CD8-positive, alpha-beta memory T cell (primary cell): ENCODE measurements at regions not wholly inside any gene's neighbourhood (a gene's known extent, or its start where the extent isn't known, plus 50 kb on each side); places are given as distances from the start of the nearest gene placed in this dataset.

Source experiments
- CTCF ChIA-PET: fragments of 350-600 bp; sonication (Branson Sonifier 250); formaldehyde crosslinking; loops from one replicate; lab custom pipeline; 2021; ENCODE audit warnings: antibody characterized with exemption; lab: Charles Lee
- POLR2A ChIA-PET: fragments of 350-600 bp; sonication (Branson Sonifier 250); formaldehyde crosslinking; loops from one replicate; lab custom pipeline; 2021; ENCODE audit warnings: antibody characterized with exemption; lab: Charles Lee
- DNase-seq, 5 donors: peaks; one replicate each; pipeline versions ENCODE4 v3.0.0 to v3.0.0-alpha.2; 2020 to 2022; ENCODE audit warnings: mixed read lengths in 1 of 5
- H3K27ac ChIP-seq: one replicate; pipeline ENCODE4 v1.7.0; 2013; ENCODE audit warnings: low read depth, mild to moderate bottlenecking, low read length, moderate library complexity
- H3K27me3 ChIP-seq: 2 replicates; pipeline ENCODE4 v1.7.0; 2013; ENCODE audit warnings: low read length, mild to moderate bottlenecking; ENCODE audit not compliant: insufficient read depth, poor library complexity, severe bottlenecking
- H3K36me3 ChIP-seq: 2 replicates; pipeline ENCODE4 v1.7.0; 2013; ENCODE audit warnings: mild to moderate bottlenecking, low read length, moderate library complexity; ENCODE audit not compliant: insufficient read depth
- H3K4me1 ChIP-seq: 2 replicates; pipeline ENCODE4 v1.7.0; 2013; ENCODE audit warnings: mild to moderate bottlenecking, low read length, moderate library complexity; ENCODE audit not compliant: insufficient read depth
- H3K4me3 ChIP-seq: 2 replicates; pipeline ENCODE4 v1.7.0; 2013; ENCODE audit warnings: mild to moderate bottlenecking, low read length
- H3K9me3 ChIP-seq: 2 replicates; pipeline ENCODE4 v1.7.0; 2013; ENCODE audit warnings: mild to moderate bottlenecking, low read length
- H3K27ac Mint-ChIP-seq, 8 donors: one replicate each; pipeline ENCODE4 v1.8.0; 2020 to 2021; ENCODE audit warnings: mixed read lengths in 8 of 8, mild to moderate bottlenecking in 6 of 8, inconsistent platforms in 3 of 8, moderate library complexity in 3 of 8
- H3K27me3 Mint-ChIP-seq, 2 donors: one replicate each; pipeline ENCODE4 v1.8.0; 2020 to 2021; ENCODE audit warnings: mixed read lengths in 2 of 2, mild to moderate bottlenecking in 1 of 2, moderate library complexity in 1 of 2
- H3K36me3 Mint-ChIP-seq, 3 donors: one replicate each; pipeline ENCODE4 v1.8.0; 2020 to 2021; ENCODE audit warnings: mixed read lengths in 3 of 3, inconsistent platforms in 1 of 3, mild to moderate bottlenecking in 1 of 3
- H3K4me1 Mint-ChIP-seq, 3 donors: one replicate each; pipeline ENCODE4 v1.8.0; 2020 to 2021; ENCODE audit warnings: mixed read lengths in 3 of 3, inconsistent platforms in 1 of 3, mild to moderate bottlenecking in 1 of 3
- H3K4me3 Mint-ChIP-seq, 7 donors: one replicate each; pipeline ENCODE4 v1.8.0; 2020 to 2021; ENCODE audit warnings: mixed read lengths in 7 of 7, mild to moderate bottlenecking in 6 of 7, moderate library complexity in 4 of 7, inconsistent platforms in 2 of 7
- H3K9me3 Mint-ChIP-seq, 5 donors: one replicate each; pipeline ENCODE4 v1.8.0; 2020 to 2022; ENCODE audit warnings: mixed read lengths in 5 of 5, mild to moderate bottlenecking in 3 of 5, moderate library complexity in 2 of 5, inconsistent platforms in 1 of 5

- Histone ChIP-seq H3K9me3 (no peaks in the 10 kb centered on the region), H3K27me3 (no peaks in the 10 kb centered on the region), H3K27ac (no peak overlapping the region), H3K4me1 (no peaks in the 10 kb centered on the region), H3K4me3 (no peak overlapping the region), H3K36me3 (no peaks in the 10 kb centered on the region)
- no peaks in the 10 kb centered on the region for H3K9me3 Mint-ChIP-seq
- H3K4me1 Mint-ChIP-seq: peaks cover 4 to 10% (median 9%) of the 10 kb centered on the region in 3 donors
- ChIA-PET POLR2A (no interaction called here), CTCF (interaction anchor here (2.1 kb wide), 1 partner anchor 10 kb away, joined by 5 read pairs; no protein-coding TSS in a partner anchor)
- peak overlapping the region in 1 of 8 donors; percentile 32 for H3K27ac Mint-ChIP-seq
- H3K27me3 Mint-ChIP-seq: peaks cover 0 to 2% of the 10 kb centered on the region in 2 donors
- no peaks in the 10 kb centered on the region for H3K36me3 Mint-ChIP-seq
- H3K4me3 Mint-ChIP-seq: no peak overlapping the region
- DNase-seq: no peak
Observed at GRCh38 chr9:89753472-89754055, 148.8 kb downstream of the GADD45G start.

GRCh38 chr9:89754193-89754592 lies 149.4 kb downstream of the GADD45G start:
- CTCF ChIA-PET: no interaction called here
- Histone ChIP-seq H3K27ac (no peak overlapping the region), H3K27me3 (no peaks in the 10 kb centered on the region), H3K9me3 (no peaks in the 10 kb centered on the region), H3K4me1 (no peaks in the 10 kb centered on the region), H3K4me3 (no peak overlapping the region), H3K36me3 (no peaks in the 10 kb centered on the region)
- no peak for DNase-seq
- POLR2A ChIA-PET: no interaction called here
- Mint-ChIP-seq H3K9me3 (no peaks in the 10 kb centered on the region), H3K36me3 (no peaks in the 10 kb centered on the region), H3K4me3 (no peak overlapping the region), H3K4me1 (peaks cover 4 to 6% (median 5%) of the 10 kb centered on the region in 3 donors), H3K27ac (no peak overlapping the region), H3K27me3 (peaks cover 0 to 2% of the 10 kb centered on the region in 2 donors)

- no peaks in the 10 kb centered on the region for H3K36me3 Mint-ChIP-seq
- no peaks in the 10 kb centered on the region for H3K9me3 Mint-ChIP-seq
- H3K4me1 ChIP-seq: no peaks in the 10 kb centered on the region
- no peak overlapping the region for H3K27ac ChIP-seq
- ChIA-PET POLR2A (no interaction called here), CTCF (no interaction called here)
- H3K36me3 ChIP-seq: no peaks in the 10 kb centered on the region
- H3K4me3 ChIP-seq: no peak overlapping the region
- H3K27me3 Mint-ChIP-seq: peaks cover 0 to 8% of the 10 kb centered on the region in 2 donors
- DNase-seq: no peak
- no peak overlapping the region for H3K4me3 Mint-ChIP-seq
- no peaks in the 10 kb centered on the region for H3K9me3 ChIP-seq
- no peaks in the 10 kb centered on the region for H3K4me1 Mint-ChIP-seq
- no peak overlapping the region for H3K27ac Mint-ChIP-seq
- no peaks in the 10 kb centered on the region for H3K27me3 ChIP-seq
Observed at GRCh38 chr9:89755821-89756220, 151.0 kb downstream of the GADD45G start.

- no peaks in the 10 kb centered on the region for H3K9me3 Mint-ChIP-seq
- no peaks in the 10 kb centered on the region for H3K4me1 Mint-ChIP-seq
- no peak for DNase-seq
- CTCF ChIA-PET: no interaction called here
- peaks cover 6 to 8% of the 10 kb centered on the region in 2 donors for H3K27me3 Mint-ChIP-seq
- H3K27ac Mint-ChIP-seq: no peak overlapping the region
- H3K36me3 Mint-ChIP-seq: no peaks in the 10 kb centered on the region
- no peaks in the 10 kb centered on the region for H3K9me3 ChIP-seq
- H3K4me3 Mint-ChIP-seq: no peak overlapping the region
- H3K27ac ChIP-seq: no peak overlapping the region
- POLR2A ChIA-PET: no interaction called here
- H3K27me3 ChIP-seq: no peaks in the 10 kb centered on the region
- H3K4me1 ChIP-seq: no peaks in the 10 kb centered on the region
- H3K4me3 ChIP-seq: no peak overlapping the region
- no peaks in the 10 kb centered on the region for H3K36me3 ChIP-seq
Observed at GRCh38 chr9:89756891-89757537, 152.2 kb downstream of the GADD45G start.

- Histone ChIP-seq H3K9me3 (no peaks in the 10 kb centered on the region), H3K36me3 (no peaks in the 10 kb centered on the region), H3K4me3 (no peak overlapping the region), H3K4me1 (no peaks in the 10 kb centered on the region), H3K27me3 (no peaks in the 10 kb centered on the region), H3K27ac (no peak overlapping the region)
- CTCF ChIA-PET: no interaction called here
- Mint-ChIP-seq H3K36me3 (no peaks in the 10 kb centered on the region), H3K4me3 (no peak overlapping the region), H3K27ac (no peak overlapping the region), H3K4me1 (no peaks in the 10 kb centered on the region), H3K27me3 (peaks cover 6 to 8% of the 10 kb centered on the region in 2 donors), H3K9me3 (no peaks in the 10 kb centered on the region)
- POLR2A ChIA-PET: no interaction called here
- DNase-seq: no peak
Observed at GRCh38 chr9:89757776-89758528, 153.1 kb downstream of the GADD45G start.

GRCh38 chr9:89759572-89759971 lies 154.8 kb downstream of the GADD45G start:
- peaks cover 0 to 2% (median 0%) of the 10 kb centered on the region in 5 donors for H3K9me3 Mint-ChIP-seq

GRCh38 chr9:89760123-89760522 lies 155.3 kb downstream of the GADD45G start:
- Mint-ChIP-seq H3K4me3 (no peak overlapping the region), H3K27ac (no peak overlapping the region), H3K4me1 (no peaks in the 10 kb centered on the region), H3K36me3 (no peaks in the 10 kb centered on the region), H3K9me3 (peaks cover 0 to 2% (median 0%) of the 10 kb centered on the region in 5 donors), H3K27me3 (peaks cover 6 to 10% of the 10 kb centered on the region in 2 donors)
- no peak overlapping the region for H3K27ac ChIP-seq
- ChIA-PET POLR2A (no interaction called here), CTCF (interaction anchor here (0.6 kb wide), 1 partner anchor 106 kb away, joined by 3 read pairs; no protein-coding TSS in a partner anchor)
- H3K4me1 ChIP-seq: no peaks in the 10 kb centered on the region
- no peak for DNase-seq
- H3K27me3 ChIP-seq: no peaks in the 10 kb centered on the region
- no peaks in the 10 kb centered on the region for H3K9me3 ChIP-seq
- H3K36me3 ChIP-seq: no peaks in the 10 kb centered on the region
- no peak overlapping the region for H3K4me3 ChIP-seq

More at GRCh38 chr9:89759572-89759971, 154.8 kb downstream of the GADD45G start:
- ChIA-PET POLR2A (no interaction called here), CTCF (interaction anchor here (0.6 kb wide), 1 partner anchor 106 kb away, joined by 3 read pairs; no protein-coding TSS in a partner anchor)
- no peaks in the 10 kb centered on the region for H3K36me3 ChIP-seq
- no peak overlapping the region for H3K27ac ChIP-seq
- no peaks in the 10 kb centered on the region for H3K4me1 Mint-ChIP-seq
- H3K4me1 ChIP-seq: no peaks in the 10 kb centered on the region
- H3K27me3 ChIP-seq: no peaks in the 10 kb centered on the region
- no peak for DNase-seq
- H3K9me3 ChIP-seq: no peaks in the 10 kb centered on the region
- no peak overlapping the region for H3K4me3 Mint-ChIP-seq
- no peaks in the 10 kb centered on the region for H3K36me3 Mint-ChIP-seq
- no peak overlapping the region for H3K27ac Mint-ChIP-seq
- no peak overlapping the region for H3K4me3 ChIP-seq
- H3K27me3 Mint-ChIP-seq: peaks cover 6 to 10% of the 10 kb centered on the region in 2 donors

GRCh38 chr9:89764217-89764616 lies 159.4 kb downstream of the GADD45G start:
- Histone ChIP-seq H3K4me1 (no peaks in the 10 kb centered on the region), H3K36me3 (no peaks in the 10 kb centered on the region), H3K4me3 (no peak overlapping the region), H3K9me3 (no peaks in the 10 kb centered on the region), H3K27ac (no peak overlapping the region), H3K27me3 (no peaks in the 10 kb centered on the region)
- H3K36me3 Mint-ChIP-seq: no peaks in the 10 kb centered on the region
- POLR2A ChIA-PET: no interaction called here
- CTCF ChIA-PET: no interaction called here
- H3K27ac Mint-ChIP-seq: no peak overlapping the region
- no peak for DNase-seq
- H3K27me3 Mint-ChIP-seq: peaks cover 6 to 10% of the 10 kb centered on the region in 2 donors
- no peaks in the 10 kb centered on the region for H3K4me1 Mint-ChIP-seq
- no peak overlapping the region for H3K4me3 Mint-ChIP-seq
- H3K9me3 Mint-ChIP-seq: peaks cover 0 to 2% (median 0%) of the 10 kb centered on the region in 5 donors
